ENCODE measurements at regions not wholly inside any gene's neighbourhood (a gene's known extent, or its start where the extent isn't known, plus 50 kb on each side); places are given as distances from the start of the nearest gene placed in this dataset.

DNA sequence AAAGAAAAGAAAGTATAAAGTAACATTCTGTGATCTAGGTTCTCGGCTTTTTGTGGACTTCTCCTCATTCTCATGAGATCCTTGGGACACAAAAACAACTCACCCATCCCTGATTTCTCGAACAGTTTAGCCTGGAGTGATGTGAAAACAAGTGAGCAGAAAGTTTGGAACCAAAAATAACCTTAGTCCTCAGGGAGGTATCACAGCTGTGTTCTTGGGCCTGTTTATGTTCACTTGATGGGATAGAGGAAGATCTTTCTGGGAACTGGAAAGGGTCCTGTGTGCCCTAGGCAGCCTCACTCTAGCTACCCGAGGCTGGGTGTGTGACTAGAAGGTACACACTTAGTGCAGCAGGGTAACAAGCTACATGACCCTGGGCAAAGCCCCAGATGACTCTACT, 308.8 kb upstream of the PDZRN3 start:
- ChIA-PET CTCF (interaction anchor here (0.6 kb wide), 1 partner anchor 1181 kb away, joined by 3 read pairs; no protein-coding TSS in a partner anchor), POLR2A (no interaction called here)
- 13% methylated on average over 2 of the region's 3 CpGs for WGBS (ENCODE audit: low lambda C conversion rate)
- H3K9me3 ChIP-seq = no peaks in the 10 kb centered on the region
- DNase-seq = no peak
- no peak overlapping the region for H2AFZ ChIP-seq (ENCODE audit: low read depth)
- no peaks in the 10 kb centered on the region for H3K36me3 ChIP-seq (replicated peaks in 1 of 2; ENCODE audit: control insufficient read depth in 1 of 2, insufficient read depth in 2 of 2, low read length in 1 of 2)
- no peaks in the 10 kb centered on the region for H4K20me1 ChIP-seq (ENCODE audit: insufficient read depth)
- H3F3A ChIP-seq (replicated peaks; ENCODE audit: insufficient read depth) = no peaks in the 10 kb centered on the region
- H3K9me2 ChIP-seq = no peaks in the 10 kb centered on the region
- H3K79me2 ChIP-seq (ENCODE audit: insufficient read depth) = no peaks in the 10 kb centered on the region
- no peak overlapping the region for H3K4me3 ChIP-seq (ENCODE audit: low read depth in 2 of 2, low read length in 1 of 2)
- no peaks in the 10 kb centered on the region for H3K4me1 ChIP-seq (ENCODE audit: control insufficient read depth in 1 of 2, insufficient read depth in 2 of 2, low read depth in 1 of 2, low read length in 1 of 2)
- H3K27ac ChIP-seq (ENCODE audit: low read depth in 2 of 2, low read length in 1 of 2) = no peak overlapping the region
- H3K9ac ChIP-seq = no peak overlapping the region
- no peak overlapping the region for H3K4me2 ChIP-seq
- H3K27me3 ChIP-seq (ENCODE audit: insufficient read depth) = no peaks in the 10 kb centered on the region
- TF ChIP-seq RAD21 (IDR thresholded peaks at IDR 0.05; ENCODE audit: low read length) = no peak
- no peak for TF ChIP-seq EP300 (IDR thresholded peaks at IDR 0.05; ENCODE audit: borderline replicate concordance in 1 of 2, low read depth in 1 of 2, low read length in 1 of 2)
- TF ChIP-seq, protein P1, sequence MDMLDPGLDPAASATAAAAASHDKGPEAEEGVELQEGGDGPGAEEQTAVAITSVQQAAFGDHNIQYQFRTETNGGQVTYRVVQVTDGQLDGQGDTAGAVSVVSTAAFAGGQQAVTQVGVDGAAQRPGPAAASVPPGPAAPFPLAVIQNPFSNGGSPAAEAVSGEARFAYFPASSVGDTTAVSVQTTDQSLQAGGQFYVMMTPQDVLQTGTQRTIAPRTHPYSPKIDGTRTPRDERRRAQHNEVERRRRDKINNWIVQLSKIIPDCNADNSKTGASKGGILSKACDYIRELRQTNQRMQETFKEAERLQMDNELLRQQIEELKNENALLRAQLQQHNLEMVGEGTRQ (IDR thresholded peaks at IDR 0.05; ENCODE audit: borderline replicate concordance, low read depth, low read length) = no peak
- TF ChIP-seq ELF1 (IDR thresholded peaks at IDR 0.05) = no peak
- no peak for TF ChIP-seq TCF12 (IDR thresholded peaks at IDR 0.05)
- no peak for TF ChIP-seq EZH2phosphoT487 (IDR thresholded peaks at IDR 0.05; ENCODE audit: borderline replicate concordance, low read depth)
- no peak for TF ChIP-seq RFX5 (IDR thresholded peaks at IDR 0.05; ENCODE audit: low read length)
- no peak for TF ChIP-seq RCOR1 (IDR thresholded peaks at IDR 0.05; ENCODE audit: low read length)
- TF ChIP-seq, protein P2, sequence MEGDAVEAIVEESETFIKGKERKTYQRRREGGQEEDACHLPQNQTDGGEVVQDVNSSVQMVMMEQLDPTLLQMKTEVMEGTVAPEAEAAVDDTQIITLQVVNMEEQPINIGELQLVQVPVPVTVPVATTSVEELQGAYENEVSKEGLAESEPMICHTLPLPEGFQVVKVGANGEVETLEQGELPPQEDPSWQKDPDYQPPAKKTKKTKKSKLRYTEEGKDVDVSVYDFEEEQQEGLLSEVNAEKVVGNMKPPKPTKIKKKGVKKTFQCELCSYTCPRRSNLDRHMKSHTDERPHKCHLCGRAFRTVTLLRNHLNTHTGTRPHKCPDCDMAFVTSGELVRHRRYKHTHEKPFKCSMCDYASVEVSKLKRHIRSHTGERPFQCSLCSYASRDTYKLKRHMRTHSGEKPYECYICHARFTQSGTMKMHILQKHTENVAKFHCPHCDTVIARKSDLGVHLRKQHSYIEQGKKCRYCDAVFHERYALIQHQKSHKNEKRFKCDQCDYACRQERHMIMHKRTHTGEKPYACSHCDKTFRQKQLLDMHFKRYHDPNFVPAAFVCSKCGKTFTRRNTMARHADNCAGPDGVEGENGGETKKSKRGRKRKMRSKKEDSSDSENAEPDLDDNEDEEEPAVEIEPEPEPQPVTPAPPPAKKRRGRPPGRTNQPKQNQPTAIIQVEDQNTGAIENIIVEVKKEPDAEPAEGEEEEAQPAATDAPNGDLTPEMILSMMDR (IDR thresholded peaks at IDR 0.05) = no peak
- TF ChIP-seq, protein P3, sequence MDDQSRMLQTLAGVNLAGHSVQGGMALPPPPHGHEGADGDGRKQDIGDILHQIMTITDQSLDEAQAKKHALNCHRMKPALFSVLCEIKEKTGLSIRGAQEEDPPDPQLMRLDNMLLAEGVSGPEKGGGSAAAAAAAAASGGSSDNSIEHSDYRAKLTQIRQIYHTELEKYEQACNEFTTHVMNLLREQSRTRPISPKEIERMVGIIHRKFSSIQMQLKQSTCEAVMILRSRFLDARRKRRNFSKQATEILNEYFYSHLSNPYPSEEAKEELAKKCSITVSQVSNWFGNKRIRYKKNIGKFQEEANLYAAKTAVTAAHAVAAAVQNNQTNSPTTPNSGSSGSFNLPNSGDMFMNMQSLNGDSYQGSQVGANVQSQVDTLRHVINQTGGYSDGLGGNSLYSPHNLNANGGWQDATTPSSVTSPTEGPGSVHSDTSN (IDR thresholded peaks at IDR 0.05) = no peak
- TF ChIP-seq, protein P4, sequence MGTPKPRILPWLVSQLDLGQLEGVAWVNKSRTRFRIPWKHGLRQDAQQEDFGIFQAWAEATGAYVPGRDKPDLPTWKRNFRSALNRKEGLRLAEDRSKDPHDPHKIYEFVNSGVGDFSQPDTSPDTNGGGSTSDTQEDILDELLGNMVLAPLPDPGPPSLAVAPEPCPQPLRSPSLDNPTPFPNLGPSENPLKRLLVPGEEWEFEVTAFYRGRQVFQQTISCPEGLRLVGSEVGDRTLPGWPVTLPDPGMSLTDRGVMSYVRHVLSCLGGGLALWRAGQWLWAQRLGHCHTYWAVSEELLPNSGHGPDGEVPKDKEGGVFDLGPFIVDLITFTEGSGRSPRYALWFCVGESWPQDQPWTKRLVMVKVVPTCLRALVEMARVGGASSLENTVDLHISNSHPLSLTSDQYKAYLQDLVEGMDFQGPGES (IDR thresholded peaks at IDR 0.05; ENCODE audit: low read depth, low read length) = no peak

DNA sequence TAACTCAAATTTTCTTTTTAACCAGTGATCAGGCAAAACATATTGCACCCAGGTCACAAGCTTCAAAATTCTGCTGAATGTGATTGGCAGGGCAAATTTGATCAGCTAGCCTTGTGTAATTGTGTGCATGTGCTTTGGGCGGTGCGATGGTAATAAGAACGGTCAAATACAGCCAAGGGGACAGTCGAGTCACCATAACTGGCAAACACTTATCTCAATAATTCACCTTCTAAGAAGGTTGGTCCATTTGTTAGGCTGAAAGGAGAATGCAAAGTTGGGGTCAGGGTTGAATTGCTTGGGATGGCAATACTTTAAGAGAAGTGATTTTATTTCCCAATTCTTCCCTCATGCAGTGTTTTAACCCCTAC, 302.4 kb upstream of the PDZRN3 start:
- Histone ChIP-seq H3K9ac (no peak overlapping the region), H3K4me1 (ENCODE audit: control insufficient read depth in 1 of 2, insufficient read depth in 2 of 2, low read depth in 1 of 2, low read length in 1 of 2) (peaks cover 0 to 2% of the 10 kb centered on the region in 2 experiments; a peak in 1 of 4 replicates), H3K79me2 (ENCODE audit: insufficient read depth) (no peaks in the 10 kb centered on the region), H3K4me2 (no peak overlapping the region), H2AFZ (ENCODE audit: low read depth) (no peak overlapping the region), H3K27ac (ENCODE audit: low read depth in 2 of 2, low read length in 1 of 2) (no peak overlapping the region), H3K9me2 (no peaks in the 10 kb centered on the region), H3K4me3 (ENCODE audit: low read depth in 2 of 2, low read length in 1 of 2) (no peak overlapping the region), H4K20me1 (ENCODE audit: insufficient read depth) (no peaks in the 10 kb centered on the region), H3K36me3 (replicated peaks in 1 of 2; ENCODE audit: control insufficient read depth in 1 of 2, insufficient read depth in 2 of 2, low read length in 1 of 2) (no peaks in the 10 kb centered on the region), H3F3A (replicated peaks; ENCODE audit: insufficient read depth) (no peaks in the 10 kb centered on the region), H3K27me3 (ENCODE audit: insufficient read depth) (no peaks in the 10 kb centered on the region), H3K9me3 (no peaks in the 10 kb centered on the region)
- DNase-seq = no peak
- WGBS (ENCODE audit: low lambda C conversion rate) = 36% methylated on average over 4 of the region's 4 CpGs
- ChIA-PET CTCF (no interaction called here), POLR2A (no interaction called here)
- TF ChIP-seq CHD2 (IDR thresholded peaks at IDR 0.05; ENCODE audit: low read length, partially characterized antibody) = no peak
- TF ChIP-seq, protein P5, sequence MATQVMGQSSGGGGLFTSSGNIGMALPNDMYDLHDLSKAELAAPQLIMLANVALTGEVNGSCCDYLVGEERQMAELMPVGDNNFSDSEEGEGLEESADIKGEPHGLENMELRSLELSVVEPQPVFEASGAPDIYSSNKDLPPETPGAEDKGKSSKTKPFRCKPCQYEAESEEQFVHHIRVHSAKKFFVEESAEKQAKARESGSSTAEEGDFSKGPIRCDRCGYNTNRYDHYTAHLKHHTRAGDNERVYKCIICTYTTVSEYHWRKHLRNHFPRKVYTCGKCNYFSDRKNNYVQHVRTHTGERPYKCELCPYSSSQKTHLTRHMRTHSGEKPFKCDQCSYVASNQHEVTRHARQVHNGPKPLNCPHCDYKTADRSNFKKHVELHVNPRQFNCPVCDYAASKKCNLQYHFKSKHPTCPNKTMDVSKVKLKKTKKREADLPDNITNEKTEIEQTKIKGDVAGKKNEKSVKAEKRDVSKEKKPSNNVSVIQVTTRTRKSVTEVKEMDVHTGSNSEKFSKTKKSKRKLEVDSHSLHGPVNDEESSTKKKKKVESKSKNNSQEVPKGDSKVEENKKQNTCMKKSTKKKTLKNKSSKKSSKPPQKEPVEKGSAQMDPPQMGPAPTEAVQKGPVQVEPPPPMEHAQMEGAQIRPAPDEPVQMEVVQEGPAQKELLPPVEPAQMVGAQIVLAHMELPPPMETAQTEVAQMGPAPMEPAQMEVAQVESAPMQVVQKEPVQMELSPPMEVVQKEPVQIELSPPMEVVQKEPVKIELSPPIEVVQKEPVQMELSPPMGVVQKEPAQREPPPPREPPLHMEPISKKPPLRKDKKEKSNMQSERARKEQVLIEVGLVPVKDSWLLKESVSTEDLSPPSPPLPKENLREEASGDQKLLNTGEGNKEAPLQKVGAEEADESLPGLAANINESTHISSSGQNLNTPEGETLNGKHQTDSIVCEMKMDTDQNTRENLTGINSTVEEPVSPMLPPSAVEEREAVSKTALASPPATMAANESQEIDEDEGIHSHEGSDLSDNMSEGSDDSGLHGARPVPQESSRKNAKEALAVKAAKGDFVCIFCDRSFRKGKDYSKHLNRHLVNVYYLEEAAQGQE (IDR thresholded peaks at IDR 0.05; ENCODE audit: low read depth, low read length) = no peak
- TF ChIP-seq, protein P6, sequence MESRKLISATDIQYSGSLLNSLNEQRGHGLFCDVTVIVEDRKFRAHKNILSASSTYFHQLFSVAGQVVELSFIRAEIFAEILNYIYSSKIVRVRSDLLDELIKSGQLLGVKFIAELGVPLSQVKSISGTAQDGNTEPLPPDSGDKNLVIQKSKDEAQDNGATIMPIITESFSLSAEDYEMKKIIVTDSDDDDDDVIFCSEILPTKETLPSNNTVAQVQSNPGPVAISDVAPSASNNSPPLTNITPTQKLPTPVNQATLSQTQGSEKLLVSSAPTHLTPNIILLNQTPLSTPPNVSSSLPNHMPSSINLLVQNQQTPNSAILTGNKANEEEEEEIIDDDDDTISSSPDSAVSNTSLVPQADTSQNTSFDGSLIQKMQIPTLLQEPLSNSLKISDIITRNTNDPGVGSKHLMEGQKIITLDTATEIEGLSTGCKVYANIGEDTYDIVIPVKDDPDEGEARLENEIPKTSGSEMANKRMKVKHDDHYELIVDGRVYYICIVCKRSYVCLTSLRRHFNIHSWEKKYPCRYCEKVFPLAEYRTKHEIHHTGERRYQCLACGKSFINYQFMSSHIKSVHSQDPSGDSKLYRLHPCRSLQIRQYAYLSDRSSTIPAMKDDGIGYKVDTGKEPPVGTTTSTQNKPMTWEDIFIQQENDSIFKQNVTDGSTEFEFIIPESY (IDR thresholded peaks at IDR 0.05; ENCODE audit: borderline replicate concordance, low read depth) = no peak
- no peak for TF ChIP-seq EP300 (IDR thresholded peaks at IDR 0.05; ENCODE audit: borderline replicate concordance in 1 of 2, low read depth in 1 of 2, low read length in 1 of 2)
- TF ChIP-seq, protein P7, sequence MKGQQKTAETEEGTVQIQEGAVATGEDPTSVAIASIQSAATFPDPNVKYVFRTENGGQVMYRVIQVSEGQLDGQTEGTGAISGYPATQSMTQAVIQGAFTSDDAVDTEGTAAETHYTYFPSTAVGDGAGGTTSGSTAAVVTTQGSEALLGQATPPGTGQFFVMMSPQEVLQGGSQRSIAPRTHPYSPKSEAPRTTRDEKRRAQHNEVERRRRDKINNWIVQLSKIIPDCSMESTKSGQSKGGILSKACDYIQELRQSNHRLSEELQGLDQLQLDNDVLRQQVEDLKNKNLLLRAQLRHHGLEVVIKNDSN (IDR thresholded peaks at IDR 0.05; ENCODE audit: borderline replicate concordance, low read depth) = no peak
